H9 (cell line): ENCODE measurements at regions not wholly inside any gene's neighbourhood (a gene's known extent, or its start where the extent isn't known, plus 50 kb on each side); places are given as distances from the start of the nearest gene placed in this dataset.

ENCODE experiments used
- DNase-seq: peaks from one replicate; pipeline ENCODE4 v3.0.0-alpha.2; 2017
- H2AFZ ChIP-seq: one replicate; pipeline ENCODE4 v1.6.1; 2013; ENCODE audit warnings: mild to moderate bottlenecking, low read length, control low read depth, moderate library complexity
- H2AK5ac ChIP-seq: 2 replicates; pipeline ENCODE4 v1.6.1; 2013; ENCODE audit warnings: low read length, control low read depth, mixed read lengths; ENCODE audit not compliant: insufficient read length
- H2BK120ac ChIP-seq: one replicate; pipeline ENCODE4 v1.6.1; 2013; ENCODE audit warnings: low read depth, mild to moderate bottlenecking, low read length, control low read depth, inconsistent platforms; ENCODE audit not compliant: poor library complexity, severe bottlenecking
- H2BK12ac ChIP-seq: 2 replicates; pipeline ENCODE4 v1.6.1; 2013; ENCODE audit warnings: low read length, control low read depth, mixed read lengths, low read depth; ENCODE audit not compliant: insufficient read length
- H2BK15ac ChIP-seq: 2 replicates; pipeline ENCODE4 v1.6.1; 2013; ENCODE audit warnings: low read depth, low read length, control low read depth
- H2BK20ac ChIP-seq: one replicate; pipeline ENCODE4 v1.6.1; 2013; ENCODE audit warnings: low read depth, mild to moderate bottlenecking, low read length, control low read depth, inconsistent platforms; ENCODE audit not compliant: poor library complexity, severe bottlenecking
- H2BK5ac ChIP-seq: 2 replicates; pipeline ENCODE4 v1.6.1; 2013; ENCODE audit warnings: low read length, control low read depth, mixed read lengths; ENCODE audit not compliant: insufficient read length
- H3K14ac ChIP-seq: 2 replicates; pipeline ENCODE4 v1.6.1; 2013; ENCODE audit warnings: low read length, control low read depth; ENCODE audit not compliant: insufficient read depth
- H3K18ac ChIP-seq: 2 replicates; pipeline ENCODE4 v1.6.1; 2013; ENCODE audit warnings: low read depth, mild to moderate bottlenecking, mixed read lengths, low read length, control low read depth; ENCODE audit not compliant: insufficient read length
- H3K23ac ChIP-seq: 2 replicates; pipeline ENCODE4 v1.6.1; 2013; ENCODE audit warnings: low read length, control low read depth, mixed read lengths, low read depth; ENCODE audit not compliant: insufficient read length
- H3K23me2 ChIP-seq: 2 replicates; pipeline ENCODE4 v1.6.1; 2013; ENCODE audit warnings: low read depth, mild to moderate bottlenecking, mixed read lengths, low read length, control low read depth; ENCODE audit not compliant: insufficient read length, poor library complexity, severe bottlenecking
- H3K27ac ChIP-seq: 2 replicates; pipeline ENCODE4 v1.5.1; 2013; ENCODE audit warnings: low read length, control low read depth, mixed read lengths, low read depth; ENCODE audit not compliant: insufficient read length
- H3K27me3 ChIP-seq: 2 replicates; pipeline ENCODE4 v1.6.1; 2013; ENCODE audit warnings: low read length, control low read depth, inconsistent platforms; ENCODE audit not compliant: insufficient read depth
- H3K4ac ChIP-seq: 2 replicates; pipeline ENCODE4 v1.6.1; 2013; ENCODE audit warnings: low read depth, mild to moderate bottlenecking, control low read depth, inconsistent platforms, low read length, moderate library complexity
- H3K4me1 ChIP-seq: 2 replicates; pipeline ENCODE4 v1.6.1; 2013; ENCODE audit warnings: low read length, control low read depth, inconsistent platforms; ENCODE audit not compliant: insufficient read depth
- H3K4me2 ChIP-seq: 2 replicates; pipeline ENCODE4 v1.6.1; 2013; ENCODE audit warnings: low read length, control low read depth, mixed read lengths; ENCODE audit not compliant: insufficient read length, insufficient read depth
- H3K56ac ChIP-seq: 2 replicates; pipeline ENCODE4 v1.6.1; 2013; ENCODE audit warnings: low read depth, mild to moderate bottlenecking, mixed read lengths, low read length, control low read depth; ENCODE audit not compliant: insufficient read length
- H3K79me1 ChIP-seq: 2 replicates; pipeline ENCODE4 v1.6.1; 2013; ENCODE audit warnings: low read depth, mild to moderate bottlenecking, moderate library complexity, low read length, control low read depth, inconsistent platforms; ENCODE audit not compliant: insufficient read depth, poor library complexity, severe bottlenecking
- H3K79me2 ChIP-seq: 2 replicates; pipeline ENCODE4 v1.6.1; 2013; ENCODE audit warnings: low read length, control low read depth, inconsistent platforms; ENCODE audit not compliant: insufficient read depth
- H3K9ac ChIP-seq: 2 replicates; pipeline ENCODE4 v1.6.1; 2013; ENCODE audit warnings: low read length, control low read depth, mixed read lengths; ENCODE audit not compliant: insufficient read length; ENCODE audit errors: extremely low read depth
- H3K9me3 ChIP-seq: one replicate; pipeline ENCODE4 v1.6.1; 2013; ENCODE audit warnings: low read depth, low read length, inconsistent platforms; ENCODE audit not compliant: control insufficient read depth
- H3T11ph ChIP-seq: one replicate; pipeline ENCODE4 v1.6.1; 2013; ENCODE audit warnings: mild to moderate bottlenecking, low read length, control low read depth, inconsistent platforms
- H4K20me1 ChIP-seq: one replicate; pipeline ENCODE4 v1.6.1; 2013; ENCODE audit not compliant: control insufficient read depth, insufficient read length, insufficient read depth
- H4K5ac ChIP-seq: 2 replicates; pipeline ENCODE4 v1.6.1; 2013; ENCODE audit warnings: low read depth, mild to moderate bottlenecking, mixed read lengths, low read length, control low read depth; ENCODE audit not compliant: insufficient read length
- H4K8ac ChIP-seq: replicated peaks from 2 replicates; pipeline ENCODE4 v1.6.1; 2013; ENCODE audit warnings: low read length, control low read depth, mixed read lengths, low read depth; ENCODE audit not compliant: insufficient read length
- H4K91ac ChIP-seq: 2 replicates; pipeline ENCODE4 v1.6.1; 2013; ENCODE audit warnings: low read depth, mild to moderate bottlenecking, moderate library complexity, mixed read lengths, low read length, control low read depth; ENCODE audit not compliant: insufficient read length
- H3K27ac Mint-ChIP-seq, 3 experiments: 2 replicates in 2 of 3; 3 replicates in 1 of 3; pipeline ENCODE4 v1.8.0; 2020 to 2021; ENCODE audit warnings: mixed read lengths in 3 of 3, mild to moderate bottlenecking in 1 of 3, moderate library complexity in 1 of 3
- H3K27me3 Mint-ChIP-seq: 2 replicates; pipeline ENCODE4 v1.8.0; 2021; ENCODE audit warnings: low read depth, mild to moderate bottlenecking, moderate library complexity, mixed read lengths
- H3K36me3 Mint-ChIP-seq, 3 experiments: 2 replicates in 2 of 3; 3 replicates in 1 of 3; pipeline ENCODE4 v1.8.0; 2020 to 2021; ENCODE audit warnings: low read depth in 3 of 3, mixed read lengths in 3 of 3; ENCODE audit not compliant: insufficient read depth in 1 of 3
- H3K4me1 Mint-ChIP-seq, 2 experiments: 2 replicates each; pipeline ENCODE4 v1.8.0; 2020; ENCODE audit warnings: mixed read lengths in 2 of 2
- H3K4me3 Mint-ChIP-seq, 2 experiments: 2 replicates in 1 of 2; 3 replicates in 1 of 2; pipeline ENCODE4 v1.8.0; 2020 to 2021; ENCODE audit warnings: mild to moderate bottlenecking in 2 of 2, mixed read lengths in 2 of 2, moderate library complexity in 1 of 2
- H3K9me3 Mint-ChIP-seq, 2 experiments: 2 replicates in 1 of 2; 3 replicates in 1 of 2; pipeline ENCODE4 v1.8.0; 2020; ENCODE audit warnings: mild to moderate bottlenecking in 2 of 2, mixed read lengths in 2 of 2, moderate library complexity in 1 of 2
- CTCF ChIP-seq: fragments of 200-600 bp; sonication (generic); conservative IDR thresholded peaks from 3 replicates; pipeline ENCODE4 v1.8.0; 2021; ENCODE audit warnings: antibody characterized with exemption, mild to moderate bottlenecking
- WGBS: extraction: QIAGEN DNeasy Blood & Tissue Kit; methylation state at CpG from one replicate; pipeline ENCODE4 v1.1.7; 2013; ENCODE audit warnings: missing lambda C conversion rate, low lambda C conversion rate, mixed read lengths; ENCODE audit not compliant: insufficient read length; ENCODE audit errors: extremely low coverage; 5-methylcytosine and 5-hydroxymethylcytosine counted together

GRCh38 chr1:223445402-223445801, 52.2 kb downstream of the CCDC185 start:
- H3K23ac ChIP-seq = no peak overlapping the region
- H3K36me3 Mint-ChIP-seq = peaks cover 0 to 29% (median 8%) of the 10 kb centered on the region in 3 experiments; a peak in 6 of 7 replicates
- no peaks in the 10 kb centered on the region for H3K4me1 Mint-ChIP-seq
- H3K27ac Mint-ChIP-seq = no peak overlapping the region
- H3K4me3 Mint-ChIP-seq = no peak overlapping the region
- no peak overlapping the region for H2BK15ac ChIP-seq
- no peak overlapping the region for H3K9ac ChIP-seq
- H2AK5ac ChIP-seq = no peak overlapping the region
- H3K27me3 ChIP-seq = peaks cover 2% of the 10 kb centered on the region; the same call in 1 of the 2 replicates
- no peak for TF ChIP-seq CTCF
- H3K27ac ChIP-seq = no peak overlapping the region
- no peaks in the 10 kb centered on the region for H3K4me1 ChIP-seq
- no peaks in the 10 kb centered on the region for H3K79me2 ChIP-seq
- no peak overlapping the region for H2BK120ac ChIP-seq
- H4K20me1 ChIP-seq = no peaks in the 10 kb centered on the region
- H3K27me3 Mint-ChIP-seq = peaks cover 23% of the 10 kb centered on the region
- no peak overlapping the region for H4K5ac ChIP-seq
- H4K8ac ChIP-seq = no peak overlapping the region
- no peak overlapping the region for H3T11ph ChIP-seq
- no peaks in the 10 kb centered on the region for H3K79me1 ChIP-seq
- no peak overlapping the region for H3K56ac ChIP-seq
- H3K9me3 Mint-ChIP-seq = peaks cover 40 to 44% of the 10 kb centered on the region in 2 experiments
- H3K4me2 ChIP-seq = no peak overlapping the region
- no peaks in the 10 kb centered on the region for H3K23me2 ChIP-seq
- H3K14ac ChIP-seq = no peak overlapping the region
- H2BK12ac ChIP-seq = no peak overlapping the region
- H3K9me3 ChIP-seq = no peaks in the 10 kb centered on the region
- H2BK20ac ChIP-seq = no peak overlapping the region
- H2AFZ ChIP-seq = no peak overlapping the region
- H3K4ac ChIP-seq = no peak overlapping the region
- no peak overlapping the region for H4K91ac ChIP-seq
- WGBS = no CpG with 5 or more reads among the region's 2 CpGs
- no peak overlapping the region for H2BK5ac ChIP-seq
- no peak for DNase-seq
- no peak overlapping the region for H3K18ac ChIP-seq
